ENCODE measurements at regions not wholly inside any gene's neighbourhood (a gene's known extent, or its start where the extent isn't known, plus 50 kb on each side); places are given as distances from the start of the nearest gene placed in this dataset.

- TF ChIP-seq CTCF (IDR thresholded peaks at IDR 0.05) (no peak), EP300 (IDR thresholded peaks at IDR 0.05) (no peak)
Measured at GRCh38 chr7:121752706-121753105, 120.3 kb upstream of the PTPRZ1 start.

All from stomach (tissue), 4 donors.